GM23338 (cell line): ENCODE measurements at regions not wholly inside any gene's neighbourhood (a gene's known extent, or its start where the extent isn't known, plus 50 kb on each side); places are given as distances from the start of the nearest gene placed in this dataset.
A peak's percentile ranks its signal among the peaks of the same experiment; 100 is the strongest.

ENCODE experiments used
- ATAC-seq: fragments of 200-7000 bp; cut with Tn5 transposase; 3 replicates; pipeline ENCODE4 v1.9.1; 2020
- DNase-seq: peaks from one replicate; pipeline ENCODE4 v3.0.0-alpha.2; 2015; ENCODE audit warnings: low spot score
- H2AFZ ChIP-seq: fragments of 200-600 bp; sonication (generic); 2 replicates; pipeline ENCODE4 v1.8.0; 2016; ENCODE audit warnings: antibody characterized with exemption, mild to moderate bottlenecking, moderate library complexity
- H3F3A ChIP-seq: fragments of 200-600 bp; sonication (generic); replicated peaks from 2 replicates; pipeline ENCODE4 v1.8.0; 2017; ENCODE audit warnings: antibody characterized with exemption, mixed run types, low read depth
- H3K27ac ChIP-seq: fragments of 200-600 bp; sonication (generic); 2 replicates; pipeline ENCODE4 v1.6.1; 2016; ENCODE audit warnings: low read depth
- H3K27me3 ChIP-seq: fragments of 200-600 bp; sonication (generic); 2 replicates; pipeline ENCODE4 v1.8.0; 2016; ENCODE audit warnings: mild to moderate bottlenecking, mixed run types, moderate library complexity; ENCODE audit not compliant: insufficient read depth
- H3K36me3 ChIP-seq: fragments of 200-600 bp; sonication (generic); 2 replicates; pipeline ENCODE4 v1.8.0; 2016; ENCODE audit warnings: mild to moderate bottlenecking; ENCODE audit not compliant: insufficient read depth
- H3K4me1 ChIP-seq: fragments of 200-600 bp; sonication (generic); 2 replicates; pipeline ENCODE4 v1.8.0; 2016; ENCODE audit warnings: mild to moderate bottlenecking, moderate library complexity; ENCODE audit not compliant: insufficient read depth
- H3K4me2 ChIP-seq: fragments of 200-600 bp; sonication (generic); 2 replicates; pipeline ENCODE4 v1.7.1; 2017; ENCODE audit warnings: mixed run types
- H3K4me3 ChIP-seq: fragments of 200-600 bp; sonication (generic); 2 replicates; pipeline ENCODE4 v1.6.1; 2016; ENCODE audit warnings: mixed run types
- H3K79me2 ChIP-seq: fragments of 200-600 bp; sonication (generic); replicated peaks from 2 replicates; pipeline ENCODE4 v1.8.0; 2017; ENCODE audit warnings: mild to moderate bottlenecking; ENCODE audit not compliant: insufficient read depth
- H3K9me2 ChIP-seq: fragments of 200-600 bp; sonication (generic); 2 replicates; pipeline ENCODE4 v1.8.0; 2017; ENCODE audit not compliant: insufficient read depth
- H4K20me1 ChIP-seq: fragments of 200-600 bp; sonication (generic); replicated peaks from 2 replicates; pipeline ENCODE4 v1.8.0; 2017; ENCODE audit warnings: mild to moderate bottlenecking; ENCODE audit not compliant: insufficient read depth
- H3K27ac Mint-ChIP-seq: 2 replicates; pipeline ENCODE4 v1.8.0; 2020; ENCODE audit warnings: inconsistent platforms, mild to moderate bottlenecking, moderate library complexity, mixed read lengths
- H3K27me3 Mint-ChIP-seq: 3 replicates; pipeline ENCODE4 v1.8.0; 2022; ENCODE audit warnings: low read depth, mild to moderate bottlenecking, moderate library complexity, mixed read lengths, inconsistent platforms; ENCODE audit not compliant: insufficient read depth, poor library complexity
- H3K36me3 Mint-ChIP-seq: 3 replicates; pipeline ENCODE4 v1.8.0; 2021; ENCODE audit warnings: low read depth, mild to moderate bottlenecking, inconsistent platforms, moderate library complexity, mixed read lengths
- H3K4me1 Mint-ChIP-seq: 3 replicates; pipeline ENCODE4 v1.8.0; 2020; ENCODE audit warnings: mild to moderate bottlenecking, inconsistent platforms, mixed read lengths
- H3K4me3 Mint-ChIP-seq: 3 replicates; pipeline ENCODE4 v1.8.0; 2021; ENCODE audit warnings: moderate library complexity, mild to moderate bottlenecking, inconsistent platforms, mixed read lengths
- H3K9me3 Mint-ChIP-seq: 3 replicates; pipeline ENCODE4 v1.8.0; 2020; ENCODE audit warnings: moderate library complexity, mild to moderate bottlenecking, inconsistent platforms, mixed read lengths
- EZH2 ChIP-seq: fragments of 200-600 bp; sonication (generic); IDR thresholded peaks from one replicate; pipeline ENCODE4 v1.8.0; 2017; ENCODE audit warnings: antibody characterized with exemption, mild to moderate bottlenecking, low read depth; ENCODE audit not compliant: unreplicated experiment
- STAT1 ChIP-seq: IDR thresholded peaks from one replicate; pipeline ENCODE4 v1.6.1; 2016; ENCODE audit warnings: antibody characterized with exemption; ENCODE audit not compliant: unreplicated experiment
- ZNF114 ChIP-seq: fragments of 250-450 bp; sonication (Bioruptor Pico); IDR thresholded peaks from 2 replicates; pipeline ENCODE4 v1.5.0; 2020; ENCODE audit warnings: mild to moderate bottlenecking, moderate library complexity
- ZNF462 ChIP-seq: fragments of 250-450 bp; sonication (Bioruptor Pico); IDR thresholded peaks from 2 replicates; pipeline ENCODE4 v1.5.0; 2020; ENCODE audit warnings: mild to moderate bottlenecking, moderate library complexity

DNA sequence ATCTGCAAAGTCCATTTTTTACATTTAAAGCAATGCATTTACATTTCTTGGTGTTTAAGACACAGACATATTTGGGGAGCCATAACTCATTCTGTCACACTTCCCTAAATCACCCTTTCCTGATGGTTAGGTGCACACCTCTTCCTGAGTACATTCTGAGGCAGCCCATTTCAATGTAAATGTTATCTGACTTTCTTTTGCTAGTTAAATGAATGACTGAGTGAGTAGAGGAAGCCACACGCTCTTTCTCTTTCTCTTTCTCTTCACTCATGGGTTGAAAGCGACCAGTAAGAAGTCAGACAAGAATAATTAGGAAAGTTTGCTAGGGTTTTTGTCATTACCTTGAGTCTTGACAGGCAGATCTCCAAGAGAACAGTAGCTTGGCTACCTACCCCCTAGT is 143.1 kb downstream of the S1PR1 start:
- Mint-ChIP-seq H3K4me3 (no peak overlapping the region), H3K27ac (peak overlapping the region; percentile 26; the same call in 1 of the 2 replicates), H3K4me1 (peaks cover 40% of the 10 kb centered on the region), H3K9me3 (no peaks in the 10 kb centered on the region), H3K36me3 (peaks cover 3% of the 10 kb centered on the region; the same call in 1 of the 3 replicates), H3K27me3 (peaks cover 2% of the 10 kb centered on the region)
- Histone ChIP-seq H4K20me1 (no peaks in the 10 kb centered on the region), H3K79me2 (no peaks in the 10 kb centered on the region), H3K27ac (peak overlapping the region; percentile 27; the same call in 1 of the 2 replicates), H3K4me2 (no peak overlapping the region), H3K4me1 (peaks cover 19% of the 10 kb centered on the region; the same call in 1 of the 2 replicates), H3K9me2 (peaks cover 9% of the 10 kb centered on the region; the same call in 1 of the 2 replicates), H3K27me3 (no peaks in the 10 kb centered on the region), H3F3A (no peaks in the 10 kb centered on the region), H2AFZ (no peak overlapping the region), H3K4me3 (no peak overlapping the region), H3K36me3 (no peaks in the 10 kb centered on the region)
- TF ChIP-seq ZNF114 (CRISPR knock-in tag) = no peak
- TF ChIP-seq STAT1 = no peak
- DNase-seq (no peak), ATAC-seq (no peak)

- peaks cover 11% of the 10 kb centered on the region; the same call in 1 of the 2 replicates for H3K9me2 ChIP-seq
- Mint-ChIP-seq H3K4me1 (peaks cover 37% of the 10 kb centered on the region), H3K4me3 (no peak overlapping the region), H3K36me3 (peaks cover 10% of the 10 kb centered on the region), H3K27me3 (peaks cover 2% of the 10 kb centered on the region), H3K27ac (peak overlapping the region; percentile 85), H3K9me3 (peaks cover 14% of the 10 kb centered on the region)
- ATAC-seq = peak; percentile 86
- H4K20me1 ChIP-seq = no peaks in the 10 kb centered on the region
- peak; percentile 67 for DNase-seq
- H2AFZ ChIP-seq = no peak overlapping the region
- H3K79me2 ChIP-seq = no peaks in the 10 kb centered on the region
- H3F3A ChIP-seq = no peaks in the 10 kb centered on the region
- H3K36me3 ChIP-seq = no peaks in the 10 kb centered on the region
- H3K27ac ChIP-seq = no peak overlapping the region
- no peak overlapping the region for H3K4me3 ChIP-seq
- no peak overlapping the region for H3K4me2 ChIP-seq
- H3K4me1 ChIP-seq = peaks cover 19% of the 10 kb centered on the region; the same call in 1 of the 2 replicates
- no peak for TF ChIP-seq EZH2
- peak; percentile 87 for TF ChIP-seq ZNF462
- H3K27me3 ChIP-seq = no peaks in the 10 kb centered on the region
Observed at GRCh38 chr1:101382135-101382534, 145.3 kb downstream of the S1PR1 start.
